GM23248 (cell line): ENCODE measurements at regions not wholly inside any gene's neighbourhood (a gene's known extent, or its start where the extent isn't known, plus 50 kb on each side); places are given as distances from the start of the nearest gene placed in this dataset.

Source experiments
- DNase-seq: peaks from one replicate; pipeline ENCODE4 v3.0.0-alpha.2; 2015
- H2AFZ ChIP-seq: fragments of 200-600 bp; sonication (generic); 2 replicates; pipeline ENCODE4 v1.6.1; 2016; ENCODE audit warnings: antibody characterized with exemption
- H3F3A ChIP-seq: fragments of 200-600 bp; sonication (generic); 2 replicates; pipeline ENCODE4 v1.6.1; 2016; ENCODE audit warnings: mild to moderate bottlenecking, antibody characterized with exemption, mixed run types; ENCODE audit not compliant: insufficient read depth
- H3K27ac ChIP-seq: fragments of 200-600 bp; sonication (generic); 2 replicates; pipeline ENCODE4 v1.5.1; 2016; ENCODE audit warnings: mild to moderate bottlenecking
- H3K27me3 ChIP-seq: fragments of 200-600 bp; sonication (generic); replicated peaks from 2 replicates; pipeline ENCODE4 v1.6.1; 2016; ENCODE audit warnings: mild to moderate bottlenecking; ENCODE audit not compliant: insufficient read depth
- H3K36me3 ChIP-seq: fragments of 200-600 bp; sonication (generic); 2 replicates; pipeline ENCODE4 v1.6.1; 2016; ENCODE audit warnings: low read depth, mild to moderate bottlenecking
- H3K4me1 ChIP-seq: fragments of 200-600 bp; sonication (generic); 2 replicates; pipeline ENCODE4 v1.6.1; 2016; ENCODE audit warnings: mild to moderate bottlenecking; ENCODE audit not compliant: insufficient read depth
- H3K4me2 ChIP-seq: fragments of 200-600 bp; sonication (generic); one replicate; pipeline ENCODE4 v1.6.1; 2016; ENCODE audit warnings: mild to moderate bottlenecking; ENCODE audit not compliant: unreplicated experiment
- H3K4me3 ChIP-seq: fragments of 200-600 bp; sonication (generic); 2 replicates; pipeline ENCODE4 v1.5.1; 2016; ENCODE audit warnings: mild to moderate bottlenecking
- H3K79me2 ChIP-seq: fragments of 200-600 bp; sonication (generic); 2 replicates; pipeline ENCODE4 v1.6.1; 2016; ENCODE audit warnings: mild to moderate bottlenecking; ENCODE audit not compliant: insufficient read depth
- H3K9ac ChIP-seq: fragments of 200-600 bp; sonication (generic); 2 replicates; pipeline ENCODE4 v1.6.1; 2016; ENCODE audit warnings: mild to moderate bottlenecking
- H3K9me2 ChIP-seq: fragments of 200-600 bp; sonication (generic); 2 replicates; pipeline ENCODE4 v1.6.1; 2016; ENCODE audit warnings: mixed run types, mild to moderate bottlenecking, moderate library complexity; ENCODE audit not compliant: insufficient read depth
- H3K9me3 ChIP-seq: fragments of 200-600 bp; sonication (generic); one replicate; pipeline ENCODE4 v1.6.1; 2017; ENCODE audit warnings: low read depth
- H4K20me1 ChIP-seq: fragments of 200-600 bp; sonication (generic); 2 replicates; pipeline ENCODE4 v1.6.0; 2016; ENCODE audit not compliant: insufficient read depth
- EZH2 ChIP-seq: fragments of 200-600 bp; sonication (generic); IDR thresholded peaks from 2 replicates; pipeline ENCODE4 v1.6.1; 2018; ENCODE audit warnings: antibody characterized with exemption, mild to moderate bottlenecking; ENCODE audit not compliant: insufficient read depth, poor library complexity, severe bottlenecking
- EZH2phosphoT487 ChIP-seq: fragments of 200-600 bp; sonication (generic); IDR thresholded peaks from 2 replicates; pipeline ENCODE4 v1.6.1; 2018; ENCODE audit warnings: antibody characterized with exemption, moderate library complexity, mild to moderate bottlenecking, low read depth; ENCODE audit not compliant: insufficient read depth
- WGBS, 2 experiments: methylation state at CpG; one replicate each; pipeline ENCODE4 v1.1.6; 2015 to 2017; ENCODE audit warnings: low lambda C conversion rate in 2 of 2, low coverage in 1 of 2; ENCODE audit errors: missing lambda C conversion rate in 2 of 2; 5-methylcytosine and 5-hydroxymethylcytosine counted together
- in situ Hi-C: fragments of 300-500 bp; cut with MboI; formaldehyde crosslinking; loops from 2 replicates; pipeline ENCODE4 v1.15.0; 2020

- WGBS, 2 experiments = 67 to 72% methylated on average over 3 of the region's 3 CpGs
- no peaks in the 10 kb centered on the region for H3K9me2 ChIP-seq
- H3K36me3 ChIP-seq = no peaks in the 10 kb centered on the region
- no peak overlapping the region for H2AFZ ChIP-seq
- DNase-seq = no peak
- no peaks in the 10 kb centered on the region for H3F3A ChIP-seq
- H3K4me1 ChIP-seq = no peaks in the 10 kb centered on the region
- H3K9ac ChIP-seq = no peak overlapping the region
- H3K4me3 ChIP-seq = no peak overlapping the region
- no peaks in the 10 kb centered on the region for H4K20me1 ChIP-seq
- H3K27ac ChIP-seq = no peak overlapping the region
- no peaks in the 10 kb centered on the region for H3K9me3 ChIP-seq
- TF ChIP-seq EZH2phosphoT487 = no peak
- no peak for TF ChIP-seq EZH2
- no peaks in the 10 kb centered on the region for H3K27me3 ChIP-seq
- H3K79me2 ChIP-seq = no peaks in the 10 kb centered on the region
- in situ Hi-C loops = no loop called here
- H3K4me2 ChIP-seq = no peak overlapping the region
These were observed 295.8 kb upstream of the TSPY4 start for GRCh38 chrY:9041474-9041873.
